GM19023 (cell line): ENCODE measurements at regions not wholly inside any gene's neighbourhood (a gene's known extent, or its start where the extent isn't known, plus 50 kb on each side); places are given as distances from the start of the nearest gene placed in this dataset.

ENCODE experiments used
- ATAC-seq: cut with Tn5 transposase; IDR thresholded peaks from one replicate; pipeline ENCODE4 v1.9.1; 2021; ENCODE audit warnings: mild to moderate bottlenecking, moderate library complexity; ENCODE audit not compliant: unreplicated experiment

DNA sequence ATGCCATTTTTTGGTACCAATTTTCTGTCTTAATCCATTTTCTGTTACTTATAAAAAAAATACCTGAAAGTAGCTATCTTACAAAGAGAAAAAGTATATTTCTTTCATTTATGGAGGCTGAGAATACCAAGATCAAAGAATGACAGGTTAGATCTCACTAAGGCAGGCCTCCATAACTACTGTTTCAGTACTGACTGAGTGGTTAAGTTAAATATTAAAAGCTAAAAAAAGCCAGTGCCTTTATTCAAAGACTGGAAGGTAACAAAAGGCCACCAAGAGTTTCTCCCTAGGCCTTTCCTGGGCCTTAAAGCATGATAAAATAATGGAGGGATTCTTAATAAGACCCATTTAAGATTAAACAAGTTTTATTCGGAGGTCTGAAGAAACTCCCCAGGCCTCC lies 687.7 kb upstream of the ADGRL4 start:
- peak; percentile 48 for ATAC-seq

DNA sequence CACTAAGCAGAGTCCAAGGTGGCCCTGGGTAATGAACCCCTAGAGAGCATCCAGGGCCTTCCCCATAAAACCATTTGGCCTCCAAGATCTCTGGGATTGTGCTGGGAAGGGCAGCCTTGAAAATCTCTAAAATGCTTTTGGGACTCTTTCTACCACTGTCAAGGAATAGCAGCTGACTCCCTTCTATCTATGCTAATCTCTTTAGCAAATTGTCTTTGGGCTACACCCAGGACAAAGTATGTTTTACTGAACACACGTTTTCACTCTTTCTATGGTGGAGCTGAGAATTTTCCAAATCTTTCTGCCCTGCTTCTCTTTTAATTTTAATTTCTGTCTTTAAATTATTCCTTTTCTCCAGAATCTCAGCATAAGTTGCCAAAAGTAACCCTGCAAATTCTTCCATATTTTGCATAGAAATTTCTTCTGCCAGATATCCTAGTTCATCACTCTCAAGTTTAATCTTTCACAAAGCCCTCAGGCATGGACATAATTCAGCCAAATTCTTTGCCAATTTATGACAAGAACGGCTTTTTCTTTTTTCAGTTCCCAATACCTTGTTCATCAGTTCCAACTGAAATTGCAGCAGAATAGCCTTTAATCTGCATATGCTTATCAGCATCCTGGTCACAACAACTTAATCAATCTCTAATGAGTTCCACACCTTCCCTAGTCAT lies 687.0 kb upstream of the ADGRL4 start:
- no peak for ATAC-seq

GRCh38 chr1:79692519-79692918 lies 686.0 kb upstream of the ADGRL4 start:
- no peak for ATAC-seq

DNA sequence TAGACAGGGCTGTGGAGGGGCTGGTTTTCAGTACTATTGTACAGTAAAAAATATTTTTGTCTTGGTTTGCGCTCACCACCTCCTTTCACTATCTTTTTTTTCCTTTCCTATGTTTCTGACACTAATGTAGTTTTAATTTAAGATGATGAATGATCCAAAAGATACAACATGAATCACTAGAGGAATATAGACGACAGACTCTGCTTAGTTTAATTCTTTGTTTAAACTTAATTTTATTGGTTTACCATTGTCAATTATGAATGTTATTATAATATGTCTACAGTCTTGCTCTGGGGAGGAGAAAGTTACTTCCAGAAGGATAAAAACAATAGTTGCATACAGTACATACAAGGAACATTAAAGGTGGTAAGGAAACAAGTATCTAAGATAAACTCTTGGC lies 682.4 kb upstream of the ADGRL4 start:
- ATAC-seq, result no peak

- ATAC-seq, result no peak
Measured at GRCh38 chr1:79683420-79683819, 676.9 kb upstream of the ADGRL4 start.

DNA sequence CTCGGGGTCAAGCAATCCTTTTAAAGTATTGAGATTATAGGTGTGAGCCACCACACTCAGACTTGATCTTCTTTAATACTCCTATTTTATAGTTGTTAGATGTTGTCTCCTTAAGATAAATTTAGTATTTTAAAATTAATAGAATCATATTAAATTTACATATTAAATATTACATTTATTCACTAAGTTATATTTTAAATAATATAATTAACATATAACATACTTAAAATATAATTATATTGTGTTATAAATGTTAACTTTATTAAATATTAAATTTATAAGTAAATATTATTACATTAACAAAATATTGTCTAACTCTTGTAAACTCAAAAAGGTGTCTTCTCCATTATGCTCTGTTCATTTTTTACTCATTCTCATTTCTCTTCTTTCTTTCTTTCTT lies 675.9 kb upstream of the ADGRL4 start:
- no peak for ATAC-seq

- no peak for ATAC-seq
Measured at GRCh38 chr1:79681382-79681781, 674.9 kb upstream of the ADGRL4 start.

- no peak for ATAC-seq
Measured at GRCh38 chr1:79679916-79680315, 673.4 kb upstream of the ADGRL4 start.

DNA sequence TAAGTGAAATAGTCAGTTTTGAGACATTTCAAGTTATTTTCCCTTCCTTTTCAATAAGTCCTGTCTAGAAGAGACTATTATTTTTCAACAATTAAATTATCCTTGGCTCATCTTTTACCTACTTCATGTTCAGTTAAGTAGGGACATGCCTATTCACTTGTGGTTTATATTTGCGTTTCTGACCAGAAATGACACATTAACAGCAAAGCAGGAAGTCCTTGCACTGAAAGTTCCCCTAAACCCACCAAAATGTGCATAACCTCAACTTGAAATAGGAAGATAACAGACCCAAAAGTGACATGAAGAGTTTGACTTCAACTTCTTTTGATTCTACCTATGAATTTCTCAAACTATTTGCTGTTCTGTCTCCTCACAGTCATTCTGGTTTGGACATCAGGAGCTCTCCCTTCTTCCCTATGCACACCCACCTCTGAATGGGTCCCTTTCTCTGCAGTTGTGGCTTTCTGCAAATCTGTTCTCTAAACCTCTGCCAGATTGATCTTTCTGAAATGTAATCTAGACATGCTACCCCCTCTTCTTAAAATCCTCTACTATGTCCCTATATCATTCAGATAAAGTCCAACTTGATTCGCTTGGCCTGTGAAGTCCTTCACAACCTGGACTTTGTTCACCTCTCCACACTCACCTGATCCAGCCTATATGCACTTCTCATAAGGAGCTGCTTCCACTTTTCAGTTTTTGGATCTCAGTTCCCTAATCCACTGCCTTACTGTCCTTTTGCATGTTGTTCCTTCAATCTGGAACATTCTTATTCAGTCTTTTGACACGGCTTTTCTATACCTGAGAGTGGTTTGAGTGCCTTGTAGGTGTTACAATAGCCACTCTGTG lies 661.5 kb upstream of the ADGRL4 start:
- peak; percentile 90 for ATAC-seq

GRCh38 chr1:79667166-79667565 lies 660.6 kb upstream of the ADGRL4 start:
- no peak for ATAC-seq

GRCh38 chr1:79663916-79664315 lies 657.4 kb upstream of the ADGRL4 start:
- no peak for ATAC-seq

GRCh38 chr1:79662596-79662995 lies 656.1 kb upstream of the ADGRL4 start:
- no peak for ATAC-seq

DNA sequence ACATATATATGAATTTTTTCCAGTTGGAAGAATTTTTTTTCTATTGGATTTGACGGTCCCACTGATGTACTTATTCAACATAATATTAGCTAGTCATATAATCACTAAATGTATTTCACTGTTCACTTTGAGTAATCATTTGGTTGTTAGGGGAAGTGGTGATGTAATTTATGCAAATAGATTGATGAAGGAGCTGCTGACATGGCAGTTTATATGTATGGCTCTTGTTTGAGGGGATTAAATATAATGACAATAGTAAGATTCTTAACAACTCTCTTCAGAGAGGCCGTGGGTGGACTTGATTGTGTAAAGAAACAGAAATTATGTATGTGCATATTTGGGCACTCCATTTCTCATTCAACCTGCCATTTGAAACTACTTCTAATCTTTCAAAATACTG lies 653.6 kb upstream of the ADGRL4 start:
- ATAC-seq, result no peak

GRCh38 chr1:79657951-79658658 lies 651.6 kb upstream of the ADGRL4 start:
- ATAC-seq, result no peak

GRCh38 chr1:79655876-79656275 lies 649.3 kb upstream of the ADGRL4 start:
- no peak for ATAC-seq

GRCh38 chr1:79652426-79652825 lies 645.9 kb upstream of the ADGRL4 start:
- ATAC-seq, result no peak

GRCh38 chr1:79648126-79648525 lies 641.6 kb upstream of the ADGRL4 start:
- no peak for ATAC-seq

GRCh38 chr1:79646880-79647279 lies 640.4 kb upstream of the ADGRL4 start:
- ATAC-seq, result no peak

GRCh38 chr1:79638382-79638781 lies 631.9 kb upstream of the ADGRL4 start:
- ATAC-seq, result peak; percentile 76

DNA sequence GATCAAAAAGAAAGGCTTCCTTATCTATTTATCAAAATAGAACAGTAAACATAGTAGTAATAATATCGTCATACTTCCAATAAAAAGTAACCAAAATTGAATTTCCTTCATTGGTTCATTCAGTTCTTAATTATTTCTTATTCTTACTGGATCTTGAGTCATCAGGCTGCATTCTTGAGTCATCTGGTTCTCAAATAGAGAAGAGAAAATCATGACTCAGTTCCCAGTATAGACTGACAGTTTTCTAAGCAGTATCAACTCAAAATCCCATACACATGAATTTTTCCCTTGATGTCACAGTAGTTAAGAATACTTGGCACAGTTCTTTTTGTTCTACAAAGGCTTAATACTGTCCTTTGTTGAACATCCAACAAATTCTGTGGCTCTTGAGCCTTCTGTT lies 626.9 kb upstream of the ADGRL4 start:
- no peak for ATAC-seq

DNA sequence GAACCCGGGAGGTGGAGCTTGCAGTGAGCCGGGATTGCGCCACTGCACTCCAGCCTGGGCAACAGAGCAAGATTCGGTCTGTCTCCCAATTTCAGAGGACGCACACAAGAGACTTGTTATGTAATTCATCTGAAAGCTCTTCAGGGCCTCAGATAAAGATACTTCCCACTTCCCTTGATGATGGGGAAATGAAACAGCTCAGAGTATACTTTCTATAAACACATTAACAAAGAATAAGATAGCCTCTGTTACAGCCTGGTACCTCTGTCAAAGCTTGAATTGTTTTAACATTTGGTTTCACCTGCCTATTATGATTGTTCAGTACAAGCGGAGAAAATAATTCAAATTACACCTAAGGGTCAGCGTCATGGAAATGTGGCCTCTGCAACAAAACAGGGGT lies 622.9 kb upstream of the ADGRL4 start:
- ATAC-seq, result no peak

DNA sequence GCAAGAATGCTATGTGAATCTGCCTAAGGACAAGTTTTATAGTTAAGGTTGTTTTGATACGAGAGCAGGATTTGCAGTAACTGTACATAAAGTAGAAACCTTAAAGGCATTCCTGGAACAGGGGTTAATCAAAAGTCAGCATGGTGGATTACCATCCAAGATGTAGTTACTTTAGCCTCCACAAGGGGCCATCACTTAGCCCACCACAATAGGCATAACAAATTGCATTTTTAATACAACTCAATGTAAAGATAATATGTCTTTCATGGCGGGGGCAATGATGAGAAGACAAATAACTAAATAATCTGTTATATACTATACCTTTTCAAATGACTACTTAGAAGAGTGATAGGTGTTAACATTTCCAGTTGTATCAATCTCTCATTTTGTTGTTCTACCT lies 611.2 kb upstream of the ADGRL4 start:
- no peak for ATAC-seq
